Adipocyte (in vitro differentiated cells): ENCODE measurements at regions not wholly inside any gene's neighbourhood (a gene's known extent, or its start where the extent isn't known, plus 50 kb on each side); places are given as distances from the start of the nearest gene placed in this dataset.

Experiments used
- DNase-seq: peaks from one replicate; pipeline ENCODE4 v3.0.0-alpha.2; 2015; ENCODE audit warnings: low read depth
- H3K27me3 ChIP-seq: replicated peaks from 2 replicates; pipeline ENCODE4 v1.7.0; 2013; ENCODE audit warnings: mild to moderate bottlenecking, low read length, moderate library complexity; ENCODE audit not compliant: control insufficient read depth, insufficient read depth
- H3K36me3 ChIP-seq: 2 replicates; pipeline ENCODE4 v1.7.0; 2013; ENCODE audit warnings: low read length, mild to moderate bottlenecking, moderate library complexity; ENCODE audit not compliant: control insufficient read depth, insufficient read depth, severe bottlenecking
- H3K4me1 ChIP-seq: 2 replicates; pipeline ENCODE4 v1.7.0; 2013; ENCODE audit warnings: mild to moderate bottlenecking, low read length, moderate library complexity; ENCODE audit not compliant: control insufficient read depth, insufficient read depth
- H3K4me3 ChIP-seq: 2 replicates; pipeline ENCODE4 v1.7.0; 2013; ENCODE audit warnings: mild to moderate bottlenecking, low read length, moderate library complexity
- H3K9ac ChIP-seq: 2 replicates; pipeline ENCODE4 v1.7.0; 2013; ENCODE audit warnings: mild to moderate bottlenecking, low read length, moderate library complexity
- H3K9me3 ChIP-seq: 2 replicates; pipeline ENCODE4 v1.7.0; 2013; ENCODE audit warnings: mild to moderate bottlenecking, low read length, moderate library complexity; ENCODE audit not compliant: control insufficient read depth

- no peak for DNase-seq
- Histone ChIP-seq H3K36me3 (no peaks in the 10 kb centered on the region), H3K9ac (no peak overlapping the region), H3K4me1 (no peaks in the 10 kb centered on the region), H3K4me3 (no peak overlapping the region), H3K9me3 (no peaks in the 10 kb centered on the region), H3K27me3 (peaks cover 77% of the 10 kb centered on the region)
Observed at GRCh38 chr5:73305386-73305785, 132.4 kb downstream of the TMEM174 start.

GRCh38 chr5:73304381-73304780, 131.4 kb downstream of the TMEM174 start:
- Histone ChIP-seq H3K9ac (no peak overlapping the region), H3K27me3 (peaks cover 87% of the 10 kb centered on the region), H3K9me3 (no peaks in the 10 kb centered on the region), H3K4me1 (no peaks in the 10 kb centered on the region), H3K4me3 (no peak overlapping the region), H3K36me3 (no peaks in the 10 kb centered on the region)
- peak; percentile 25 for DNase-seq

DNA sequence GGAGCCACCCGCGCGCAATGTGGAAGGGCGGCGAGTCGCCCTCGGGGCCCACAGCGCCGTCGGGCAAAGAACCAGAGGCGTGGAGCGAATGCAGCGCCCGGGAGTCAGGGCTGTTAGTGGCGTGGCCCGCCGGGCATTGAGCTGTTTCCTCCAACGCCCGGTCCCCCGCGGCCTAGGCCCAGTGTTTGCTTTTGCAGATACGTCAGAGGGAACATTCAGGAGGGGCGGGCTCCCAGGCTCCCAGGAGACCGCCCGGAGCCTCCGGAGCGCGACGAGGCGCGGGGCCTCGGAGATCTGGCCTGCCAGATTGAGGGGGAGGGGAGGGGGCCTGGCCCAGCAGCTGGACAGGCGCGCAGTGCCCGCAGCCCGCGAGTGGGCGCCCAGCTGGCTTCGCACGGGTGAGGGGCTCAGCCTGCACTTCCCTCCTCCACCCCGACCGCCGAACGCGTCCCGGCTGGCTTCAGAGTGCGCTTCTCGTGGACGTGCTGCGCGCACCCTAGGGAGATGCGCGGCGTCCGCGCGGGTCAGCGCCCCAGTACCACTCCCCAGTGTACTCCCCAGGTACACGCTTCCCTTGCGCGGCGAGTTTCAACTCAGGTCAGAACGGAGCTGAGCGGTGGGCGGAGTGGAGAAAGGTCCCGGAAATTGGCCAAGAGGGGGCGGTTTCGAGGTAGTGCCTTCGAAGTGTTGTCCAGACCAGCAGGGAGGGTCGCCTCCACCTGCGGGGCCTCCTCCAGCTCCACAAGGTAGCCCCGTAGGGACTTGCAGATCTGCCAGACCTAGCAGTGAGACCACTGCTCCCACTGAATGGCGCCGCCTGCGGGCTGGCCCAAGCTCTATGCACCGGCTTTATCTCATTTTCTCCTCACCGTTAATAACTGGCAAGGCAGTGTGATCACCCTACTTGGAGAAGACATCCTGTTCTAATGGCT, 130.4 kb downstream of the TMEM174 start:
- DNase-seq = no peak
- H3K27me3 ChIP-seq = peaks cover 97% of the 10 kb centered on the region
- H3K4me3 ChIP-seq = no peak overlapping the region
- no peaks in the 10 kb centered on the region for H3K36me3 ChIP-seq
- no peak overlapping the region for H3K9ac ChIP-seq
- H3K4me1 ChIP-seq = peaks cover 3% of the 10 kb centered on the region
- no peaks in the 10 kb centered on the region for H3K9me3 ChIP-seq

DNA sequence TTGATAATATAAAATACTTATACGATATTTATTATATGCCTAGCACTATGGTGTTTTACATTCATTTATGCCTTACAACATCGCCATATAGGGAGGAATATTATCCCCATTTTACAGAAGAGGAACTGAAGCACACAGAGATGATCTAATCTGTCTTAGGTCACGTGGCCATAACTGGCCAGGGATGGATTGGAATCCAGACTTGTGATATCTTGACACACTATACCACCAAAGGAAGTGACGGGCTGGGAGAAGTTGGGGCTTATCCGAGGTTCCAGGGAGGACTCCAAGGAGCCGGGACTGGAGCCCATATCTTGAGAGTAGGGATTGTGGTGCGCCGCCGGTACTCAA, 129.8 kb downstream of the TMEM174 start:
- Histone ChIP-seq H3K36me3 (no peaks in the 10 kb centered on the region), H3K9me3 (peaks cover 3% of the 10 kb centered on the region), H3K4me1 (peaks cover 3% of the 10 kb centered on the region), H3K27me3 (peaks cover 99% of the 10 kb centered on the region), H3K4me3 (no peak overlapping the region), H3K9ac (no peak overlapping the region)
- no peak for DNase-seq

- no peak for DNase-seq
- peaks cover 5% of the 10 kb centered on the region for H3K9me3 ChIP-seq
- H3K27me3 ChIP-seq = peaks cover 99% of the 10 kb centered on the region
- no peak overlapping the region for H3K9ac ChIP-seq
- H3K36me3 ChIP-seq = no peaks in the 10 kb centered on the region
- H3K4me1 ChIP-seq = peaks cover 3% of the 10 kb centered on the region
- no peak overlapping the region for H3K4me3 ChIP-seq
Observed at GRCh38 chr5:73301208-73301901, 128.4 kb downstream of the TMEM174 start.

GRCh38 chr5:73300337-73301207, 127.6 kb downstream of the TMEM174 start:
- DNase-seq = no peak
- no peak overlapping the region for H3K9ac ChIP-seq
- H3K36me3 ChIP-seq = no peaks in the 10 kb centered on the region
- H3K4me3 ChIP-seq = no peak overlapping the region
- H3K9me3 ChIP-seq = peaks cover 5% of the 10 kb centered on the region
- H3K4me1 ChIP-seq = peaks cover 3% of the 10 kb centered on the region
- H3K27me3 ChIP-seq = peaks cover 100% of the 10 kb centered on the region

- no peak overlapping the region for H3K9ac ChIP-seq
- peaks cover 3% of the 10 kb centered on the region for H3K4me1 ChIP-seq
- H3K27me3 ChIP-seq = peaks cover 100% of the 10 kb centered on the region
- H3K4me3 ChIP-seq = no peak overlapping the region
- DNase-seq = no peak
- peaks cover 5% of the 10 kb centered on the region for H3K9me3 ChIP-seq
- no peaks in the 10 kb centered on the region for H3K36me3 ChIP-seq
Observed at GRCh38 chr5:73299665-73300336, 126.8 kb downstream of the TMEM174 start.

DNA sequence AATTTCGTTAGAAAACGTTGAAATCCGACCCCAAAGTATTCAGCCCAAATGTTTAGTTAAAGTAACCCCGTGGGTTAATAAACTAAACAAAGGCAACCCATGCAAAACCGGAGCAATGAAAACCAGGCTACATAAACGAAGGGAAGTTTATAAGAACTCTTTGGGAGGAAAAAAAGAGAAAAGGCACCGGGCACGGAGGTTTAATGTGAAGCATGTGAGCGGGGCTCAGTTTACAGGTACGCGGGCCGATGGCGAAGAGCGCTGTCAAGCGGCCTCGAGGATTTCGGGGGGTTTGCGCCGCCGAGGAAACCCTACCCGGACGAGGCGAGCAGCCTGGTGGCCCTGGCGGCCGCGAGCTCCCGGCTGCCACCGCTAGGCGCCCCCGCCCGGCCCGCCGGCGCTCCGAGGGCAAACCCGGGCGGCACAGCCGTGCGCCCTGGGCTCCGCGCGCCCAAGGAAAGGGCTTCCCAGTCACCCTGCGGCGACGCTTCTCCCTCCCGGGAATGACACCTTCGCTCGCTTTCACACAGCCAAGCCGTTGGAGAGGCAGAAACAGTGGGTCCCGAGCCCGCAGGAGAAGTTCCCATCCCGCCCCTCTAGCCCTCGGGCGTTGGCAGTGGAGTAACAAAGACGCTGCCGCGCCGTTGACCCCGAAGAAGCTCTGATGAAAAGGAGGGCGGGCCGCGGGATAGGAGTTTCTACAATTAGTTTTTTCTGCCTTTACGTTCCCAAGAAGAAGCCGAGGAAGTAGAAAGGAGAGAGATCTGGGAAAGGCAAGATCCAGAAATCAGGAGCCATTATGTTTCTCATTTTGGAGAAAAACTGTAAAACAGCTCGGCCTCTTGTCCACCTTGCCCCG, 126.0 kb downstream of the TMEM174 start:
- Histone ChIP-seq H3K27me3 (peaks cover 98% of the 10 kb centered on the region), H3K9ac (no peak overlapping the region), H3K9me3 (peaks cover 5% of the 10 kb centered on the region), H3K4me3 (no peak overlapping the region), H3K36me3 (no peaks in the 10 kb centered on the region), H3K4me1 (peaks cover 3% of the 10 kb centered on the region)
- peak; percentile 75 for DNase-seq

- no peak for DNase-seq
- Histone ChIP-seq H3K9ac (no peak overlapping the region), H3K4me1 (peaks cover 3% of the 10 kb centered on the region), H3K36me3 (no peaks in the 10 kb centered on the region), H3K9me3 (peaks cover 5% of the 10 kb centered on the region), H3K27me3 (peaks cover 95% of the 10 kb centered on the region), H3K4me3 (no peak overlapping the region)
Observed at GRCh38 chr5:73298251-73298771, 125.3 kb downstream of the TMEM174 start.

DNA sequence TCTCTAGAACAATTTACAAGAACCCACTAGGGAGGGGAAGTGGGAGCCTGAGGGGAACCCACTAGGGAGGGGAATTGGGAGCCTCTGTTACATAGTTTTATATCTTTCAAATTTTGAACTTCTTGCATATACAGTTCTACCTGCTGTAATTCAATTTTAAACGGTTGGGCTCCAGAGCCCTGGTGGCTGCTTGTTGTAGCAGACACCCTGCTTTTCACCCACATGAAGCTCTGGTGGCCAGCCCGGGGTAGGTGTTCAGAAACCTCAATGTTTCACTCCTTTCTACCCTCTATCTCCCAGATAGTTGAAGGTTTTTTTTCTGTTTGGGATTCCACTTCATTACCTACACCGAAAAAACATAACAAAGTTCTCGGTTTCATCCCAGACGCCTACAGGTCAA, 124.4 kb downstream of the TMEM174 start:
- Histone ChIP-seq H3K9me3 (peaks cover 5% of the 10 kb centered on the region), H3K36me3 (no peaks in the 10 kb centered on the region), H3K9ac (no peak overlapping the region), H3K4me3 (no peak overlapping the region), H3K27me3 (peaks cover 93% of the 10 kb centered on the region), H3K4me1 (peaks cover 3% of the 10 kb centered on the region)
- no peak for DNase-seq
